Retina (tissue), 1 donor: ENCODE measurements at regions not wholly inside any gene's neighbourhood (a gene's known extent, or its start where the extent isn't known, plus 50 kb on each side); places are given as distances from the start of the nearest gene placed in this dataset.
"Not testable (repeated sequence)": the region's sequence is repeated elsewhere in the genome, so short reads cannot be mapped to it uniquely, and the experiment has no call there.

Source experiments
- DNase-seq: peaks from one replicate; pipeline ENCODE4 v3.0.0-alpha.2; 2016

- DNase-seq: no peak
Observed at GRCh38 chr5:91875196-91875779, 492.2 kb upstream of the ARRDC3 start.

GRCh38 chr5:91867799-91868198 lies 484.7 kb upstream of the ARRDC3 start:
- no peak for DNase-seq

- DNase-seq: no peak
Observed at GRCh38 chr5:91865915-91866314, 482.8 kb upstream of the ARRDC3 start.

GRCh38 chr5:91864962-91865361 lies 481.8 kb upstream of the ARRDC3 start:
- DNase-seq: no peak

- no peak for DNase-seq
Observed at GRCh38 chr5:91851670-91852069, 468.6 kb upstream of the ARRDC3 start.

- no peak for DNase-seq
Observed at GRCh38 chr5:91850031-91850430, 466.9 kb upstream of the ARRDC3 start.

- no peak for DNase-seq
Observed at GRCh38 chr5:91849069-91849468, 466.0 kb upstream of the ARRDC3 start.

- DNase-seq: no peak
Observed at GRCh38 chr5:91848453-91848852, 465.3 kb upstream of the ARRDC3 start.

GRCh38 chr5:91841423-91841822 lies 458.3 kb upstream of the ARRDC3 start:
- no peak for DNase-seq

- no peak for DNase-seq
Observed at GRCh38 chr5:91840412-91840811, 457.3 kb upstream of the ARRDC3 start.

GRCh38 chr5:91839721-91840120 lies 456.6 kb upstream of the ARRDC3 start:
- DNase-seq: no peak

GRCh38 chr5:91839233-91839632 lies 456.1 kb upstream of the ARRDC3 start:
- no peak for DNase-seq

GRCh38 chr5:91830361-91830953 lies 447.3 kb upstream of the ARRDC3 start:
- DNase-seq: no peak

GRCh38 chr5:91825618-91826017 lies 442.5 kb upstream of the ARRDC3 start:
- no peak for DNase-seq

GRCh38 chr5:91824406-91824805 lies 441.3 kb upstream of the ARRDC3 start:
- no peak for DNase-seq

- DNase-seq: no peak
Observed at GRCh38 chr5:91820874-91821273, 437.8 kb upstream of the ARRDC3 start.

GRCh38 chr5:91816681-91817080 lies 433.6 kb upstream of the ARRDC3 start:
- no peak for DNase-seq

- no peak for DNase-seq
Observed at GRCh38 chr5:91797576-91797975, 414.5 kb upstream of the ARRDC3 start.

- DNase-seq: no peak
Observed at GRCh38 chr5:91794856-91795548, 411.9 kb upstream of the ARRDC3 start.

- no peak for DNase-seq
Observed at GRCh38 chr5:91794455-91794854, 411.3 kb upstream of the ARRDC3 start.

- DNase-seq: no peak
Observed at GRCh38 chr5:91787718-91788117, 404.6 kb upstream of the ARRDC3 start.

GRCh38 chr5:91777671-91778070 lies 394.6 kb upstream of the ARRDC3 start:
- DNase-seq: no peak

GRCh38 chr5:91776249-91776648 lies 393.1 kb upstream of the ARRDC3 start:
- no peak for DNase-seq

GRCh38 chr5:91770400-91770799 lies 387.3 kb upstream of the ARRDC3 start:
- DNase-seq: no peak

GRCh38 chr5:91757383-91757782 lies 374.3 kb upstream of the ARRDC3 start:
- DNase-seq: not testable (repeated sequence)
